ENCODE measurements at regions not wholly inside any gene's neighbourhood (a gene's known extent, or its start where the extent isn't known, plus 50 kb on each side); places are given as distances from the start of the nearest gene placed in this dataset.

DNA sequence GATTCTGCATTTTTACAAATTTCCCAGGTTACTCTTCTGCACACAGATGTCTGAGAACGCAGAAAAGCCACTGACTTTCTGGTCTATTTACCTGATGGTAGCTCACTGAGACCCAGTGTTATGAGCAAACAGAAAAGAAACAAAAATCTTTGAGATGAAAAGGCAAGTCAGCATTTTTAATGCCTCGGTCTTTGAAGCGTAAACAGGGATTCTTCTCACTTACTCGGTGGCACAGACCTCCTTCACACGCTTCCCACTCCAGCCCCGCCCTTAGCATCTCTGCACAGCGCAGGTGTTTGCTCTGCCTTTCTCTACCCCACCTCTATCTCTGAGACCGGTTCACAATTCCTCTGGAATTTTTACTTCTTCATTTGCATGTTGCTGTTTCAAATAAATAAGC is 195.0 kb upstream of the IRX1 start:
- TF ChIP-seq, protein P1, sequence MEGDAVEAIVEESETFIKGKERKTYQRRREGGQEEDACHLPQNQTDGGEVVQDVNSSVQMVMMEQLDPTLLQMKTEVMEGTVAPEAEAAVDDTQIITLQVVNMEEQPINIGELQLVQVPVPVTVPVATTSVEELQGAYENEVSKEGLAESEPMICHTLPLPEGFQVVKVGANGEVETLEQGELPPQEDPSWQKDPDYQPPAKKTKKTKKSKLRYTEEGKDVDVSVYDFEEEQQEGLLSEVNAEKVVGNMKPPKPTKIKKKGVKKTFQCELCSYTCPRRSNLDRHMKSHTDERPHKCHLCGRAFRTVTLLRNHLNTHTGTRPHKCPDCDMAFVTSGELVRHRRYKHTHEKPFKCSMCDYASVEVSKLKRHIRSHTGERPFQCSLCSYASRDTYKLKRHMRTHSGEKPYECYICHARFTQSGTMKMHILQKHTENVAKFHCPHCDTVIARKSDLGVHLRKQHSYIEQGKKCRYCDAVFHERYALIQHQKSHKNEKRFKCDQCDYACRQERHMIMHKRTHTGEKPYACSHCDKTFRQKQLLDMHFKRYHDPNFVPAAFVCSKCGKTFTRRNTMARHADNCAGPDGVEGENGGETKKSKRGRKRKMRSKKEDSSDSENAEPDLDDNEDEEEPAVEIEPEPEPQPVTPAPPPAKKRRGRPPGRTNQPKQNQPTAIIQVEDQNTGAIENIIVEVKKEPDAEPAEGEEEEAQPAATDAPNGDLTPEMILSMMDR (conservative IDR thresholded peaks at IDR 0.05; ENCODE audit: low read depth in 2 of 2), result no peak
- no peak for TF ChIP-seq NANOG (IDR thresholded peaks at IDR 0.05; ENCODE audit: borderline replicate concordance)
- no peak for TF ChIP-seq POLR2AphosphoS5 (IDR thresholded peaks at IDR 0.05; ENCODE audit: low read depth)
- no peak for TF ChIP-seq CREB1 (CRISPR knock-in tag; IDR thresholded peaks at IDR 0.05; ENCODE audit: low read depth)
- no peak for TF ChIP-seq EZH2phosphoT487 (IDR thresholded peaks at IDR 0.05; ENCODE audit: unreplicated experiment)
- TF ChIP-seq ZNF331 (CRISPR knock-in tag; IDR thresholded peaks at IDR 0.05; ENCODE audit: low read depth), result no peak
- TF ChIP-seq STAT1 (IDR thresholded peaks at IDR 0.05; ENCODE audit: unreplicated experiment), result no peak
- TF ChIP-seq, protein P2, sequence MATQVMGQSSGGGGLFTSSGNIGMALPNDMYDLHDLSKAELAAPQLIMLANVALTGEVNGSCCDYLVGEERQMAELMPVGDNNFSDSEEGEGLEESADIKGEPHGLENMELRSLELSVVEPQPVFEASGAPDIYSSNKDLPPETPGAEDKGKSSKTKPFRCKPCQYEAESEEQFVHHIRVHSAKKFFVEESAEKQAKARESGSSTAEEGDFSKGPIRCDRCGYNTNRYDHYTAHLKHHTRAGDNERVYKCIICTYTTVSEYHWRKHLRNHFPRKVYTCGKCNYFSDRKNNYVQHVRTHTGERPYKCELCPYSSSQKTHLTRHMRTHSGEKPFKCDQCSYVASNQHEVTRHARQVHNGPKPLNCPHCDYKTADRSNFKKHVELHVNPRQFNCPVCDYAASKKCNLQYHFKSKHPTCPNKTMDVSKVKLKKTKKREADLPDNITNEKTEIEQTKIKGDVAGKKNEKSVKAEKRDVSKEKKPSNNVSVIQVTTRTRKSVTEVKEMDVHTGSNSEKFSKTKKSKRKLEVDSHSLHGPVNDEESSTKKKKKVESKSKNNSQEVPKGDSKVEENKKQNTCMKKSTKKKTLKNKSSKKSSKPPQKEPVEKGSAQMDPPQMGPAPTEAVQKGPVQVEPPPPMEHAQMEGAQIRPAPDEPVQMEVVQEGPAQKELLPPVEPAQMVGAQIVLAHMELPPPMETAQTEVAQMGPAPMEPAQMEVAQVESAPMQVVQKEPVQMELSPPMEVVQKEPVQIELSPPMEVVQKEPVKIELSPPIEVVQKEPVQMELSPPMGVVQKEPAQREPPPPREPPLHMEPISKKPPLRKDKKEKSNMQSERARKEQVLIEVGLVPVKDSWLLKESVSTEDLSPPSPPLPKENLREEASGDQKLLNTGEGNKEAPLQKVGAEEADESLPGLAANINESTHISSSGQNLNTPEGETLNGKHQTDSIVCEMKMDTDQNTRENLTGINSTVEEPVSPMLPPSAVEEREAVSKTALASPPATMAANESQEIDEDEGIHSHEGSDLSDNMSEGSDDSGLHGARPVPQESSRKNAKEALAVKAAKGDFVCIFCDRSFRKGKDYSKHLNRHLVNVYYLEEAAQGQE (IDR thresholded peaks at IDR 0.05; ENCODE audit: unreplicated experiment), result no peak
- no peak for TF ChIP-seq EZH2 (IDR thresholded peaks at IDR 0.05; ENCODE audit: low read depth, unreplicated experiment)
- no peak for TF ChIP-seq JUNB (IDR thresholded peaks at IDR 0.05; ENCODE audit: unreplicated experiment)
- TF ChIP-seq, protein P3, sequence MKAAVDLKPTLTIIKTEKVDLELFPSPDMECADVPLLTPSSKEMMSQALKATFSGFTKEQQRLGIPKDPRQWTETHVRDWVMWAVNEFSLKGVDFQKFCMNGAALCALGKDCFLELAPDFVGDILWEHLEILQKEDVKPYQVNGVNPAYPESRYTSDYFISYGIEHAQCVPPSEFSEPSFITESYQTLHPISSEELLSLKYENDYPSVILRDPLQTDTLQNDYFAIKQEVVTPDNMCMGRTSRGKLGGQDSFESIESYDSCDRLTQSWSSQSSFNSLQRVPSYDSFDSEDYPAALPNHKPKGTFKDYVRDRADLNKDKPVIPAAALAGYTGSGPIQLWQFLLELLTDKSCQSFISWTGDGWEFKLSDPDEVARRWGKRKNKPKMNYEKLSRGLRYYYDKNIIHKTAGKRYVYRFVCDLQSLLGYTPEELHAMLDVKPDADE (IDR thresholded peaks at IDR 0.05), result no peak
